ENCODE measurements at regions not wholly inside any gene's neighbourhood (a gene's known extent, or its start where the extent isn't known, plus 50 kb on each side); places are given as distances from the start of the nearest gene placed in this dataset.

DNA sequence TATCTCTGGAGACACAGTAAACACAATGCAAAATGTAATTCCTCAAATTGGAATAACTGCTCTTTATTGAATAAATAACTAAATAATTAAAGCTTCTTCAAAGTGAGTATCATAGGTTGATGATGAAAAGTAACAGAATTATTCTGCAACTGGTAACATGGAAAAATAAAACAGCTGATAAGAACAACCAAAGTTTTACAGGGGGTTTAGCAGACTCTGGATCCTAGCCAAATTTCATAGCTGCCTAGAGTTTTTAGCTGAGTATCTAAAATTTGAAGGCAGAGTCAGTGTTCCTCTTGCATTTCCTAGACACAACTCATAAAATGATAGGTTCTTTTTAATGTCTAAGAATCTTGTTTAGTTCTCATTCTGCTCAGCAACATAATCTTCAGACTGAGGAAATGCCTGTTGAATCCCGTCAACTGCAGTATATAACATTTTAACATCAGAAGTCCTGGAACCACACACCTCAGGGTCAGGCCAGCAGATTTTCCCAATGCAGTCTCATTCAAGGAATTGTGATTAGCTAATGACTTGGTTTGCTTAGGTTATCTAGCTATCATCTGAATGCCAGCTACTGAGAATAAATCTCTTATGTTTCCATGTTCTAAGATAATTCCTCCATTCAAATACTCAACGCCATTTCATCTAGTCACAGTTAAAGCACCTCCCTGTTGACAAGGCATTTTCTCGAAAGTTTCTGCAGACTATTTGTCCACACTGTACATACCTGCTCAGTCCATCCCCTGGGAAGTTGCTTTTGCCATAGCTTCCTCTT lies 411.6 kb downstream of the BCAT1 start:
- Histone ChIP-seq H3K4me3 (ENCODE audit: low read length) (no peak overlapping the region), H3K4me1 (ENCODE audit: insufficient read depth, low read length) (no peaks in the 10 kb centered on the region), H4K20me1 (ENCODE audit: low read length) (no peaks in the 10 kb centered on the region), H3K27me3 (ENCODE audit: low read length) (peaks cover 24% of the 10 kb centered on the region), H3K9ac (ENCODE audit: low read length) (no peak overlapping the region), H3F3A (ENCODE audit: low read length, unreplicated experiment) (no peaks in the 10 kb centered on the region), H3K9me2 (replicated peaks; ENCODE audit: low read length) (no peaks in the 10 kb centered on the region), H3K27ac (ENCODE audit: low read length) (no peak overlapping the region), H3K36me3 (ENCODE audit: low read depth, low read length) (no peaks in the 10 kb centered on the region), H2AFZ (ENCODE audit: low read length) (no peak overlapping the region), H3K9me3 (ENCODE audit: low read length) (no peaks in the 10 kb centered on the region), H3K4me2 (ENCODE audit: low read length) (no peak overlapping the region), H3K79me2 (ENCODE audit: low read length) (no peaks in the 10 kb centered on the region)
- ATAC-seq (no peak), DNase-seq (no peak)
- ChIA-PET CTCF (no interaction called here), POLR2A (ENCODE audit: unreplicated experiment) (no interaction called here)
- intact Hi-C loops (cut with micrococcal nuclease), result no loop called here
- BruUV-seq (replicated peaks), result no TSS peak
- TF ChIP-seq EZH2 (IDR thresholded peaks at IDR 0.05; ENCODE audit: low read length, unreplicated experiment) (no peak), CTCF (conservative IDR thresholded peaks at IDR 0.05; ENCODE audit: low read depth, low read length) (no peak), EZH2phosphoT487 (IDR thresholded peaks at IDR 0.05; ENCODE audit: borderline replicate concordance, low read length) (no peak)

- H3K4me2 ChIP-seq (ENCODE audit: low read length), result no peak overlapping the region
- H3K79me2 ChIP-seq (ENCODE audit: low read length), result no peaks in the 10 kb centered on the region
- no peaks in the 10 kb centered on the region for H3K9me3 ChIP-seq (ENCODE audit: low read length)
These were observed 413.4 kb downstream of the BCAT1 start for GRCh38 chr12:24535334-24536069.

More at GRCh38 chr12:24535334-24536069, 413.4 kb downstream of the BCAT1 start:
- peaks cover 24% of the 10 kb centered on the region for H3K27me3 ChIP-seq (ENCODE audit: low read length)
- no peak for DNase-seq
- ChIA-PET CTCF (no interaction called here), POLR2A (ENCODE audit: unreplicated experiment) (no interaction called here)
- intact Hi-C loops (cut with micrococcal nuclease), result no loop called here
- TF ChIP-seq EZH2phosphoT487 (IDR thresholded peaks at IDR 0.05; ENCODE audit: borderline replicate concordance, low read length), result no peak
- TF ChIP-seq EZH2 (IDR thresholded peaks at IDR 0.05; ENCODE audit: low read length, unreplicated experiment), result no peak
- TF ChIP-seq CTCF (conservative IDR thresholded peaks at IDR 0.05; ENCODE audit: low read depth, low read length), result no peak
- H3K9ac ChIP-seq (ENCODE audit: low read length), result no peak overlapping the region
- no peaks in the 10 kb centered on the region for H3F3A ChIP-seq (ENCODE audit: low read length, unreplicated experiment)
- H3K4me1 ChIP-seq (ENCODE audit: insufficient read depth, low read length), result no peaks in the 10 kb centered on the region
- no peaks in the 10 kb centered on the region for H3K9me2 ChIP-seq (replicated peaks; ENCODE audit: low read length)
- BruUV-seq (replicated peaks), result no TSS peak
- H3K27ac ChIP-seq (ENCODE audit: low read length), result no peak overlapping the region
- H3K36me3 ChIP-seq (ENCODE audit: low read depth, low read length), result no peaks in the 10 kb centered on the region
- no peaks in the 10 kb centered on the region for H4K20me1 ChIP-seq (ENCODE audit: low read length)
- no peak overlapping the region for H2AFZ ChIP-seq (ENCODE audit: low read length)
- no peak overlapping the region for H3K4me3 ChIP-seq (ENCODE audit: low read length)
- no peak for ATAC-seq

Measured in PC-3 (cell line).